DND-41 (cell line): ENCODE measurements at regions not wholly inside any gene's neighbourhood (a gene's known extent, or its start where the extent isn't known, plus 50 kb on each side); places are given as distances from the start of the nearest gene placed in this dataset.

Source experiments
- ATAC-seq: fragments of 200-7000 bp; cut with Tn5 transposase; 3 replicates; pipeline ENCODE4 v1.9.1; 2021; ENCODE audit warnings: low read depth; ENCODE audit not compliant: insufficient read depth
- DNase-seq: peaks from one replicate; pipeline ENCODE4 v3.0.0-alpha.2; 2020
- H2AFZ ChIP-seq: 2 replicates; pipeline ENCODE4 v1.6.0; 2012; ENCODE audit warnings: low read depth, low read length
- H3K27ac ChIP-seq: 2 replicates; pipeline ENCODE4 v1.5.1; 2012; ENCODE audit warnings: low read length, inconsistent platforms
- H3K27me3 ChIP-seq: fragments of 200-600 bp; sonication (generic); 2 replicates; pipeline ENCODE4 v1.6.0; 2012; ENCODE audit warnings: low read length, mild to moderate bottlenecking, inconsistent platforms; ENCODE audit not compliant: insufficient read depth, poor library complexity
- H3K36me3 ChIP-seq: 2 replicates; pipeline ENCODE4 v1.5.1; 2012; ENCODE audit warnings: low read length, inconsistent platforms; ENCODE audit not compliant: insufficient read depth
- H3K4me1 ChIP-seq: 2 replicates; pipeline ENCODE4 v1.5.1; 2012; ENCODE audit warnings: mild to moderate bottlenecking, low read length; ENCODE audit not compliant: insufficient read depth
- H3K4me2 ChIP-seq: 2 replicates; pipeline ENCODE4 v1.6.0; 2012; ENCODE audit warnings: mild to moderate bottlenecking, moderate library complexity, low read length, inconsistent platforms; ENCODE audit not compliant: insufficient read depth
- H3K4me3 ChIP-seq, 2 experiments: fragments of 200-600 bp in 1 of 2; shearing (Covaris generic) in 1 of 2; 2 replicates each; pipeline ENCODE4 v1.5.1; 2012 to 2016; ENCODE audit warnings: inconsistent platforms in 2 of 2, low read length in 2 of 2, mild to moderate bottlenecking in 2 of 2, low read depth in 1 of 2, moderate library complexity in 1 of 2
- H3K79me2 ChIP-seq: 2 replicates; pipeline ENCODE4 v1.6.0; 2012; ENCODE audit warnings: low read length, inconsistent platforms; ENCODE audit not compliant: insufficient read depth
- H3K9ac ChIP-seq: 2 replicates; pipeline ENCODE4 v1.6.0; 2012; ENCODE audit warnings: low read depth, mild to moderate bottlenecking, inconsistent platforms, low read length, moderate library complexity
- H3K9me3 ChIP-seq: 2 replicates; pipeline ENCODE4 v1.5.1; 2012; ENCODE audit warnings: low read length, moderate library complexity, mild to moderate bottlenecking, inconsistent platforms; ENCODE audit not compliant: insufficient read depth, severe bottlenecking
- H4K20me1 ChIP-seq: 2 replicates; pipeline ENCODE4 v1.6.0; 2012; ENCODE audit warnings: low read length; ENCODE audit not compliant: insufficient read depth
- EZH2 ChIP-seq: IDR thresholded peaks from 3 replicates; pipeline ENCODE4 v1.6.1; 2012; ENCODE audit warnings: borderline replicate concordance, low read depth, mild to moderate bottlenecking, moderate library complexity, low read length, inconsistent platforms; ENCODE audit not compliant: severe bottlenecking
- TF ChIP-seq, protein P1 (sequence below): IDR thresholded peaks from 2 replicates; pipeline ENCODE4 v1.5.1; 2012; ENCODE audit warnings: borderline replicate concordance, low read length, moderate library complexity, mild to moderate bottlenecking; ENCODE audit not compliant: poor library complexity, severe bottlenecking; ENCODE audit errors: extremely low read depth

- Histone ChIP-seq H3K9ac (no peak overlapping the region), H3K4me3 (no peak overlapping the region), H3K9me3 (peaks cover 2% of the 10 kb centered on the region), H3K4me2 (no peak overlapping the region), H3K36me3 (no peaks in the 10 kb centered on the region), H3K27ac (no peak overlapping the region), H3K79me2 (no peaks in the 10 kb centered on the region), H3K4me1 (0 out of 2 replicates have a peak, but pooled peaks cover 2% of the 10 kb centered on the region), H3K27me3 (no peaks in the 10 kb centered on the region), H4K20me1 (no peaks in the 10 kb centered on the region), H2AFZ (no peak overlapping the region)
- no peak for ATAC-seq
- TF ChIP-seq, protein P1, sequence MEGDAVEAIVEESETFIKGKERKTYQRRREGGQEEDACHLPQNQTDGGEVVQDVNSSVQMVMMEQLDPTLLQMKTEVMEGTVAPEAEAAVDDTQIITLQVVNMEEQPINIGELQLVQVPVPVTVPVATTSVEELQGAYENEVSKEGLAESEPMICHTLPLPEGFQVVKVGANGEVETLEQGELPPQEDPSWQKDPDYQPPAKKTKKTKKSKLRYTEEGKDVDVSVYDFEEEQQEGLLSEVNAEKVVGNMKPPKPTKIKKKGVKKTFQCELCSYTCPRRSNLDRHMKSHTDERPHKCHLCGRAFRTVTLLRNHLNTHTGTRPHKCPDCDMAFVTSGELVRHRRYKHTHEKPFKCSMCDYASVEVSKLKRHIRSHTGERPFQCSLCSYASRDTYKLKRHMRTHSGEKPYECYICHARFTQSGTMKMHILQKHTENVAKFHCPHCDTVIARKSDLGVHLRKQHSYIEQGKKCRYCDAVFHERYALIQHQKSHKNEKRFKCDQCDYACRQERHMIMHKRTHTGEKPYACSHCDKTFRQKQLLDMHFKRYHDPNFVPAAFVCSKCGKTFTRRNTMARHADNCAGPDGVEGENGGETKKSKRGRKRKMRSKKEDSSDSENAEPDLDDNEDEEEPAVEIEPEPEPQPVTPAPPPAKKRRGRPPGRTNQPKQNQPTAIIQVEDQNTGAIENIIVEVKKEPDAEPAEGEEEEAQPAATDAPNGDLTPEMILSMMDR: no peak
- no peak for DNase-seq
Observed at GRCh38 chr9:129405089-129405826, 215.6 kb downstream of the C9orf50 start.

DNA sequence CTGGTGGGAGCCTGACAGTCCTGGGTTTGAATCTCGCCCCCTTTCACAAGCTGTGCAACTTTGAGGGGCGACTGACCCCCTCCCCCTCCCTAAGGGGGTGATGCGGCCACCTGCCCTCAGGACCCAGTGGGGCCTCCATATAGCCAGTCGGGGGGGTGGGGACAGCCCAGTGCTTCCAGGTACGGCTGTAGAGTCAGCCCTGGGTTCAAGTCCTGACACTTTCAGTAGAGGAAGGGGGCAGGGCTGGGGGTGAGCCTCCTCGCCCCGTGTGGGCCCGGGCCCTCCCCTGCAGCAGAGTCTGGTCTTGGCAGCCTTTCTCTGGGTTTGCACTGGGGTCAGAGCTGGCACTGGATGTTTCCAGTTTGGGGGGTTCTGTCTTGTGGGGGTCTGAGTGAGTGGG is 216.3 kb downstream of the C9orf50 start:
- H4K20me1 ChIP-seq: no peaks in the 10 kb centered on the region
- no peak overlapping the region for H3K27ac ChIP-seq
- TF ChIP-seq EZH2: no peak
- TF ChIP-seq, protein P1: no peak
- H3K4me1 ChIP-seq: 0 out of 2 replicates have a peak, but pooled peaks cover 2% of the 10 kb centered on the region
- no peaks in the 10 kb centered on the region for H3K79me2 ChIP-seq
- no peak overlapping the region for H3K4me3 ChIP-seq
- no peak overlapping the region for H2AFZ ChIP-seq
- ATAC-seq (no peak), DNase-seq (no peak)
- H3K4me2 ChIP-seq: no peak overlapping the region
- H3K9ac ChIP-seq: no peak overlapping the region
- H3K27me3 ChIP-seq: no peaks in the 10 kb centered on the region
- H3K9me3 ChIP-seq: no peaks in the 10 kb centered on the region
- no peaks in the 10 kb centered on the region for H3K36me3 ChIP-seq

DNA sequence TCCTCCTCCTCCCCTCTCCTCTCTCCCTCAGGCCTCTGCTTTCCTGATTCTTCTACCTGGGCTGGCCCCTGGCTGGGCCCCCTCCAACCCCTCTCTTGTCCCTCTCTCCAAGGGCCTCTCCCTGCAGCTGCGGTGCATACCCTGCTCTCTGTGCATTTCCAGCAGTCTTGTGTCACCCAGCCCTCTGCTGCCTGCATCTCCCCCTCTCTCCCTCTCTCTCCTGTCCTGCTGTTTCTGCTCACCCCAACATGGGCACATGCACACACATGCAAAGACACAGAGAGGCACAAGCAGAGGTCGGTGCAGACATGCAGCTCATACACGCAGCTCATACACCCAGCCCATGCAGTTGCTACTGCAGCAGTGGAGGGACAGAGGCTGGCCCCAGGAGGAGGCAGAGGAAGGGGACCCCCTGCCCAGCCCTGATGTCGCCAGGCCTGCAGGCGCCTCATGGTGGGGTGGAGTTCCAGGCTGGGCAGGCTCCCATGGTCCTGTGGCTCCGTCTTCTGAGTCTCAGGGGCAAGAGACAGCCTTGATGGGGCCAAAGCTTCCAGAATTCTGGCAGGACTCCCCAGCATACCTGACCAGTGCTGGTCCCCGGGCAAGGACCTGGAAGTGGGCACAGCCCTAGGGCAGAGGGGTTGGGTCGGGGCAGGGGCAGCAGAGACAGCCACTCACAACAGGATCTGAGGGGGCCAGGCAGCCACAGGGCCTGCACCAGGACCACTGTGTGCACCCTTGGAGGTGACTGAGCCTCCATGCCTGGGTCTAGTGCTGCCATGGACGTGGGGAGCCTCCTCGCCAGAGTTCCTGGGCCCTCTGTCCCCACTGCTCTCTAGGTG is 216.9 kb downstream of the C9orf50 start:
- DNase-seq (no peak), ATAC-seq (no peak)
- Histone ChIP-seq H3K4me3 (no peak overlapping the region), H3K27ac (no peak overlapping the region), H4K20me1 (no peaks in the 10 kb centered on the region), H3K27me3 (no peaks in the 10 kb centered on the region), H3K36me3 (no peaks in the 10 kb centered on the region), H3K9ac (no peak overlapping the region), H3K79me2 (no peaks in the 10 kb centered on the region), H3K4me1 (0 out of 2 replicates have a peak, but pooled peaks cover 2% of the 10 kb centered on the region), H3K4me2 (no peak overlapping the region), H2AFZ (no peak overlapping the region), H3K9me3 (no peaks in the 10 kb centered on the region)
- TF ChIP-seq, protein P1: no peak
- no peak for TF ChIP-seq EZH2
